CD4-positive, alpha-beta T cell (primary cell): ENCODE measurements at regions not wholly inside any gene's neighbourhood (a gene's known extent, or its start where the extent isn't known, plus 50 kb on each side); places are given as distances from the start of the nearest gene placed in this dataset.

Experiments
- ATAC-seq: fragments of 200-7000 bp; cut with Tn5 transposase; one replicate; pipeline ENCODE4 v1.10.0; 2022; ENCODE audit warnings: mild to moderate bottlenecking; ENCODE audit not compliant: poor library complexity
- CTCF ChIA-PET: fragments of 350-600 bp; sonication (Branson Sonifier 250); formaldehyde crosslinking; loops from one replicate; lab custom pipeline; 2021; ENCODE audit warnings: antibody characterized with exemption, inconsistent platforms; lab: Charles Lee
- POLR2A ChIA-PET: fragments of 350-600 bp; sonication (Branson Sonifier 250); formaldehyde crosslinking; loops from one replicate; lab custom pipeline; 2021; ENCODE audit warnings: antibody characterized with exemption, inconsistent platforms; lab: Charles Lee
- DNase-seq, 14 experiments: peaks; one replicate each; pipeline ENCODE4 v3.0.0-alpha.2; 2013 to 2020; ENCODE audit warnings: mixed read lengths in 2 of 14
- H3K27ac ChIP-seq, 2 donors: one replicate each; pipeline versions ENCODE4 v1.5.1 to v1.7.0; 2013; ENCODE audit warnings: low read length in 2 of 2, low read depth in 1 of 2, mild to moderate bottlenecking in 1 of 2
- H3K27me3 ChIP-seq, 2 experiments: 1 replicate in 1 of 2; 2 replicates in 1 of 2; pipeline versions ENCODE4 v1.6.1 to v1.7.0; 2013; ENCODE audit warnings: low read length in 2 of 2, control low read depth in 1 of 2, mild to moderate bottlenecking in 1 of 2, moderate library complexity in 1 of 2; ENCODE audit not compliant: insufficient read depth in 2 of 2, control insufficient read depth in 1 of 2
- H3K36me3 ChIP-seq: one replicate; pipeline ENCODE4 v1.6.1; 2013; ENCODE audit warnings: low read length, control low read depth; ENCODE audit not compliant: insufficient read depth
- H3K4me1 ChIP-seq: one replicate; pipeline ENCODE4 v1.6.1; 2013; ENCODE audit warnings: low read length, control low read depth; ENCODE audit not compliant: insufficient read depth
- H3K4me3 ChIP-seq: one replicate; pipeline ENCODE4 v1.5.1; 2013; ENCODE audit warnings: mild to moderate bottlenecking, low read length, moderate library complexity
- H3K9me3 ChIP-seq, 2 experiments: 1 replicate in 1 of 2; 2 replicates in 1 of 2; pipeline versions ENCODE4 v1.6.1 to v1.7.0; 2013; ENCODE audit warnings: low read length in 2 of 2, mild to moderate bottlenecking in 2 of 2, control low read depth in 1 of 2, moderate library complexity in 1 of 2; ENCODE audit not compliant: control insufficient read depth in 1 of 2, insufficient read depth in 1 of 2
- H3K27ac Mint-ChIP-seq: one replicate; pipeline ENCODE4 v1.8.0; 2020; ENCODE audit warnings: mixed read lengths
- H3K27me3 Mint-ChIP-seq: one replicate; pipeline ENCODE4 v1.8.0; 2021; ENCODE audit warnings: mixed read lengths
- H3K36me3 Mint-ChIP-seq: one replicate; pipeline ENCODE4 v1.8.0; 2021; ENCODE audit warnings: low read depth, mixed read lengths
- H3K4me1 Mint-ChIP-seq: one replicate; pipeline ENCODE4 v1.8.0; 2021; ENCODE audit warnings: low read depth, mixed read lengths
- H3K4me3 Mint-ChIP-seq: one replicate; pipeline ENCODE4 v1.8.0; 2020; ENCODE audit warnings: mild to moderate bottlenecking, mixed read lengths
- H3K9me3 Mint-ChIP-seq: one replicate; pipeline ENCODE4 v1.8.0; 2020; ENCODE audit warnings: mixed read lengths
- intact Hi-C, 2 experiments: fragments of 100-400 bp; cut with DNase I in 1 of 2; cut with micrococcal nuclease in 1 of 2; formaldehyde crosslinking; loops; one replicate each; pipeline versions ENCODE4 v1.15.1 to v1.9.0; 2023 to 2025; cut with DNase I, micrococcal nuclease
- TF ChIP-seq, protein P1 (sequence below): fragments of 200-600 bp; IDR thresholded peaks from one replicate; pipeline ENCODE4 v1.8.0; 2022; ENCODE audit warnings: antibody characterized with exemption, mild to moderate bottlenecking

DNA sequence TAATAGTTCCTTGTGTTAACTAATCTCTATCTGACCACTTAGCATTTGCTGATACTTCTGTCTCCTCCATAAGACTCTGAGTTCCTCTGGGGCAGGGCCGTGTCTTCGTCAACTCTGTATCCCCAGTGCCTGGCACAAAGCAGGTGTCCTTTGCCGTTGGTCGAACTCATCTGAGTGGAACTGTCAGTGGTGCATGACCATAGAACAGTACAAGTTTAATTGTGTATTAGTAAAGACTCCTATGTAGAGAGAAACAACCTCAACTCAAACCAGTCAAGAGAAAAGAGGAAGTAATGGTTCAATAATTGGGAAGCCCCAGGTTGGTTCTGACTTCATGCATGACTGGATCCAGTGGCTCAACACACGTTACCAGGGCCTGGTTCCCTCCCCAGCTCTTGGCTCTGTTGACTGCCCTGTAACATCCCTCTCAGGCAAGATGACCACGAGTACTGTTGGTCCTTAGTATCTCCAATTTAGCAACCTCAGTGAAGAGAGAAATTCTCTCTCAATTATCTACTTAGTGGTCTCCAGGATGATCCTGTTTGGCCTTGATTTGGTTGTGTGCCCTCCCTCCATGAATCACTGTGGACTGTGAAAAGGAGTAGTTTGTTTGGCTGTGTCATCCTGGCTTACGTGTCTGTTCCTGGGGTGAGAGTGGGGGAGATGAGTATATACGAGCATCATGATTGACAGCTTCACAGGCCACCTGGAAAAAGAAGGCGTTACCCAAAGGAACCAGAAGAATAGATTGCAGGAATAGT lies 58.5 kb upstream of the MSH6 start:
- ChIA-PET POLR2A (no interaction called here), CTCF (no interaction called here)
- no peak for ATAC-seq
- Histone ChIP-seq H3K27ac (no peak overlapping the region), H3K4me1 (no peaks in the 10 kb centered on the region), H3K9me3 (no peaks in the 10 kb centered on the region), H3K4me3 (no peak overlapping the region), H3K27me3 (no peaks in the 10 kb centered on the region), H3K36me3 (no peaks in the 10 kb centered on the region)
- Mint-ChIP-seq H3K36me3 (no peaks in the 10 kb centered on the region), H3K9me3 (no peaks in the 10 kb centered on the region), H3K4me1 (no peaks in the 10 kb centered on the region), H3K27ac (no peak overlapping the region), H3K27me3 (no peaks in the 10 kb centered on the region), H3K4me3 (no peak overlapping the region)
- TF ChIP-seq, protein P1, sequence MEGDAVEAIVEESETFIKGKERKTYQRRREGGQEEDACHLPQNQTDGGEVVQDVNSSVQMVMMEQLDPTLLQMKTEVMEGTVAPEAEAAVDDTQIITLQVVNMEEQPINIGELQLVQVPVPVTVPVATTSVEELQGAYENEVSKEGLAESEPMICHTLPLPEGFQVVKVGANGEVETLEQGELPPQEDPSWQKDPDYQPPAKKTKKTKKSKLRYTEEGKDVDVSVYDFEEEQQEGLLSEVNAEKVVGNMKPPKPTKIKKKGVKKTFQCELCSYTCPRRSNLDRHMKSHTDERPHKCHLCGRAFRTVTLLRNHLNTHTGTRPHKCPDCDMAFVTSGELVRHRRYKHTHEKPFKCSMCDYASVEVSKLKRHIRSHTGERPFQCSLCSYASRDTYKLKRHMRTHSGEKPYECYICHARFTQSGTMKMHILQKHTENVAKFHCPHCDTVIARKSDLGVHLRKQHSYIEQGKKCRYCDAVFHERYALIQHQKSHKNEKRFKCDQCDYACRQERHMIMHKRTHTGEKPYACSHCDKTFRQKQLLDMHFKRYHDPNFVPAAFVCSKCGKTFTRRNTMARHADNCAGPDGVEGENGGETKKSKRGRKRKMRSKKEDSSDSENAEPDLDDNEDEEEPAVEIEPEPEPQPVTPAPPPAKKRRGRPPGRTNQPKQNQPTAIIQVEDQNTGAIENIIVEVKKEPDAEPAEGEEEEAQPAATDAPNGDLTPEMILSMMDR, result no peak
- DNase-seq, result peak in 2 of 14 experiments; percentile 22 to 43
- intact Hi-C loops, result no loop called here

DNA sequence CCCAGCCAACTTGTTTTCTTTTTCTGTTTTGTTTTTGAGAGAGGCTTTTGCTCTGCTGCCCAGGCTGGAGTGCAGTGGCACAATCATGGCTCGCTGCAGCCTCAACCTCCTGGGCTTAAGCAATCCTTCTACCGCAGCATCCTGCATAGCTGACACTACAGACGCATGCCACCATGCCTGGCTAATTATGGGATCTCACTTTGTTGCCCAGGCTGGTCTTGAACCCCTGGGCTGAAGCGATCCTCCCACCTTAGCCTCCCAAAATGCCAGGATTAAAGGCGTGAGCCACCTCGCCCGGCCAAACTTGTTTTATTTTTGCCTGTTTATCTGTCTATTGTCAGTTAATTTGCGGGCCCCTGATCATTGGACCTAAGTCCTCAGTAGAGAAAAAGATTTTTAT lies 61.6 kb upstream of the MSH6 start:
- no peaks in the 10 kb centered on the region for H3K27me3 Mint-ChIP-seq
- no peaks in the 10 kb centered on the region for H3K27me3 ChIP-seq
- H3K36me3 Mint-ChIP-seq, result no peaks in the 10 kb centered on the region
- no peak overlapping the region for H3K27ac Mint-ChIP-seq
- no peak overlapping the region for H3K4me3 ChIP-seq
- ChIA-PET POLR2A (no interaction called here), CTCF (no interaction called here)
- no peaks in the 10 kb centered on the region for H3K36me3 ChIP-seq
- H3K9me3 ChIP-seq, result no peaks in the 10 kb centered on the region
- no peaks in the 10 kb centered on the region for H3K9me3 Mint-ChIP-seq
- intact Hi-C loops, result no loop called here
- no peaks in the 10 kb centered on the region for H3K4me1 Mint-ChIP-seq
- no peak overlapping the region for H3K4me3 Mint-ChIP-seq
- H3K27ac ChIP-seq, result no peak overlapping the region
- ATAC-seq (no peak), DNase-seq (no peak)
- H3K4me1 ChIP-seq, result no peaks in the 10 kb centered on the region
- TF ChIP-seq, protein P1, result no peak

DNA sequence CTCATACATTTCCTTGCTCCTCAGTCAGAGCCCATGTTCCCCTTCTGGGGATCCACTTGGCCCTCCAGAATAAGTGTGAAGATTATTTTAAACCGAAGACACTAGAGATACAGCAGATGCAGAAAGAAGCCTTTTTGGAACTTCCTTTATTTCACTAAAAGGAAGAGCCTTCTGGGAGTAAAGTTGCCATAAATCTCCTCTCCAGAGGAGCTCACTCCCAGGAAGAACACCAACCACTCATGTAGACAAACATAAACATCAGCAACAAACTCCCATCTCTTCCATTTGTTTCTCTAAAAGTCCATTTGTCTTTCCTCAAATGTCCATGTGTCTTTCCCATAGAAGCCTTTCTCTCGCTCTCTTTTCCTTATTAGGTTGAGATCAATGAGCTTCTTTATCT lies 62.4 kb upstream of the MSH6 start:
- H3K36me3 Mint-ChIP-seq, result no peaks in the 10 kb centered on the region
- H3K4me3 ChIP-seq, result no peak overlapping the region
- H3K9me3 Mint-ChIP-seq, result no peaks in the 10 kb centered on the region
- H3K4me1 Mint-ChIP-seq, result no peaks in the 10 kb centered on the region
- POLR2A ChIA-PET, result no interaction called here
- no peaks in the 10 kb centered on the region for H3K27me3 ChIP-seq
- no peak for DNase-seq
- TF ChIP-seq, protein P1, result no peak
- no peak for ATAC-seq
- intact Hi-C loops, result no loop called here
- H3K9me3 ChIP-seq, result no peaks in the 10 kb centered on the region
- no peaks in the 10 kb centered on the region for H3K4me1 ChIP-seq
- H3K4me3 Mint-ChIP-seq, result no peak overlapping the region
- H3K27ac ChIP-seq, result no peak overlapping the region
- no peaks in the 10 kb centered on the region for H3K36me3 ChIP-seq
- no peak overlapping the region for H3K27ac Mint-ChIP-seq
- no peaks in the 10 kb centered on the region for H3K27me3 Mint-ChIP-seq
- CTCF ChIA-PET, result no interaction called here
